GM23338 (cell line): ENCODE measurements at regions not wholly inside any gene's neighbourhood (a gene's known extent, or its start where the extent isn't known, plus 50 kb on each side); places are given as distances from the start of the nearest gene placed in this dataset.

Experiments
- ATAC-seq: fragments of 200-7000 bp; cut with Tn5 transposase; 3 replicates; pipeline ENCODE4 v1.9.1; 2020
- DNase-seq: peaks from one replicate; pipeline ENCODE4 v3.0.0-alpha.2; 2015; ENCODE audit warnings: low spot score
- H2AFZ ChIP-seq: fragments of 200-600 bp; sonication (generic); 2 replicates; pipeline ENCODE4 v1.8.0; 2016; ENCODE audit warnings: antibody characterized with exemption, mild to moderate bottlenecking, moderate library complexity
- H3F3A ChIP-seq: fragments of 200-600 bp; sonication (generic); replicated peaks from 2 replicates; pipeline ENCODE4 v1.8.0; 2017; ENCODE audit warnings: antibody characterized with exemption, mixed run types, low read depth
- H3K27ac ChIP-seq: fragments of 200-600 bp; sonication (generic); 2 replicates; pipeline ENCODE4 v1.6.1; 2016; ENCODE audit warnings: low read depth
- H3K27me3 ChIP-seq: fragments of 200-600 bp; sonication (generic); 2 replicates; pipeline ENCODE4 v1.8.0; 2016; ENCODE audit warnings: mild to moderate bottlenecking, mixed run types, moderate library complexity; ENCODE audit not compliant: insufficient read depth
- H3K36me3 ChIP-seq: fragments of 200-600 bp; sonication (generic); 2 replicates; pipeline ENCODE4 v1.8.0; 2016; ENCODE audit warnings: mild to moderate bottlenecking; ENCODE audit not compliant: insufficient read depth
- H3K4me1 ChIP-seq: fragments of 200-600 bp; sonication (generic); 2 replicates; pipeline ENCODE4 v1.8.0; 2016; ENCODE audit warnings: mild to moderate bottlenecking, moderate library complexity; ENCODE audit not compliant: insufficient read depth
- H3K4me2 ChIP-seq: fragments of 200-600 bp; sonication (generic); 2 replicates; pipeline ENCODE4 v1.7.1; 2017; ENCODE audit warnings: mixed run types
- H3K4me3 ChIP-seq: fragments of 200-600 bp; sonication (generic); 2 replicates; pipeline ENCODE4 v1.6.1; 2016; ENCODE audit warnings: mixed run types
- H3K79me2 ChIP-seq: fragments of 200-600 bp; sonication (generic); replicated peaks from 2 replicates; pipeline ENCODE4 v1.8.0; 2017; ENCODE audit warnings: mild to moderate bottlenecking; ENCODE audit not compliant: insufficient read depth
- H3K9me2 ChIP-seq: fragments of 200-600 bp; sonication (generic); 2 replicates; pipeline ENCODE4 v1.8.0; 2017; ENCODE audit not compliant: insufficient read depth
- H4K20me1 ChIP-seq: fragments of 200-600 bp; sonication (generic); replicated peaks from 2 replicates; pipeline ENCODE4 v1.8.0; 2017; ENCODE audit warnings: mild to moderate bottlenecking; ENCODE audit not compliant: insufficient read depth
- H3K27ac Mint-ChIP-seq: 2 replicates; pipeline ENCODE4 v1.8.0; 2020; ENCODE audit warnings: inconsistent platforms, mild to moderate bottlenecking, moderate library complexity, mixed read lengths
- H3K27me3 Mint-ChIP-seq: 3 replicates; pipeline ENCODE4 v1.8.0; 2022; ENCODE audit warnings: low read depth, mild to moderate bottlenecking, moderate library complexity, mixed read lengths, inconsistent platforms; ENCODE audit not compliant: insufficient read depth, poor library complexity
- H3K36me3 Mint-ChIP-seq: 3 replicates; pipeline ENCODE4 v1.8.0; 2021; ENCODE audit warnings: low read depth, mild to moderate bottlenecking, inconsistent platforms, moderate library complexity, mixed read lengths
- H3K4me1 Mint-ChIP-seq: 3 replicates; pipeline ENCODE4 v1.8.0; 2020; ENCODE audit warnings: mild to moderate bottlenecking, inconsistent platforms, mixed read lengths
- H3K4me3 Mint-ChIP-seq: 3 replicates; pipeline ENCODE4 v1.8.0; 2021; ENCODE audit warnings: moderate library complexity, mild to moderate bottlenecking, inconsistent platforms, mixed read lengths
- H3K9me3 Mint-ChIP-seq: 3 replicates; pipeline ENCODE4 v1.8.0; 2020; ENCODE audit warnings: moderate library complexity, mild to moderate bottlenecking, inconsistent platforms, mixed read lengths
- EZH2 ChIP-seq: fragments of 200-600 bp; sonication (generic); IDR thresholded peaks from one replicate; pipeline ENCODE4 v1.8.0; 2017; ENCODE audit warnings: antibody characterized with exemption, mild to moderate bottlenecking, low read depth; ENCODE audit not compliant: unreplicated experiment
- EZH2phosphoT487 ChIP-seq: fragments of 200-600 bp; sonication (generic); IDR thresholded peaks from one replicate; pipeline ENCODE4 v1.8.1; 2018; ENCODE audit warnings: antibody characterized with exemption; ENCODE audit not compliant: unreplicated experiment
- NANOG ChIP-seq: IDR thresholded peaks from 2 replicates; pipeline ENCODE4 v1.6.1; 2016; ENCODE audit warnings: antibody characterized with exemption, borderline replicate concordance
- POLR2AphosphoS5 ChIP-seq: IDR thresholded peaks from 2 replicates; pipeline ENCODE4 v1.6.1; 2016; ENCODE audit warnings: antibody characterized with exemption, low read depth
- STAT1 ChIP-seq: IDR thresholded peaks from one replicate; pipeline ENCODE4 v1.6.1; 2016; ENCODE audit warnings: antibody characterized with exemption; ENCODE audit not compliant: unreplicated experiment
- ZNF114 ChIP-seq: fragments of 250-450 bp; sonication (Bioruptor Pico); IDR thresholded peaks from 2 replicates; pipeline ENCODE4 v1.5.0; 2020; ENCODE audit warnings: mild to moderate bottlenecking, moderate library complexity
- ZNF331 ChIP-seq: fragments of 250-450 bp; sonication (Bioruptor Pico); IDR thresholded peaks from 2 replicates; pipeline ENCODE4 v1.5.0; 2020; ENCODE audit warnings: low read depth, mild to moderate bottlenecking, moderate library complexity
- TF ChIP-seq, protein P1 (sequence below): IDR thresholded peaks from 2 replicates; pipeline ENCODE4 v1.6.1; 2016; ENCODE audit warnings: antibody characterized with exemption
- TF ChIP-seq, protein P2 (sequence below): IDR thresholded peaks from one replicate; pipeline ENCODE4 v1.6.1; 2018; ENCODE audit warnings: antibody characterized with exemption; ENCODE audit not compliant: unreplicated experiment
- TF ChIP-seq, protein P3 (sequence below): fragments of 250-450 bp; sonication (Bioruptor Pico); IDR thresholded peaks from 2 replicates; pipeline ENCODE4 v1.5.0; 2020; ENCODE audit warnings: mild to moderate bottlenecking, moderate library complexity

DNA sequence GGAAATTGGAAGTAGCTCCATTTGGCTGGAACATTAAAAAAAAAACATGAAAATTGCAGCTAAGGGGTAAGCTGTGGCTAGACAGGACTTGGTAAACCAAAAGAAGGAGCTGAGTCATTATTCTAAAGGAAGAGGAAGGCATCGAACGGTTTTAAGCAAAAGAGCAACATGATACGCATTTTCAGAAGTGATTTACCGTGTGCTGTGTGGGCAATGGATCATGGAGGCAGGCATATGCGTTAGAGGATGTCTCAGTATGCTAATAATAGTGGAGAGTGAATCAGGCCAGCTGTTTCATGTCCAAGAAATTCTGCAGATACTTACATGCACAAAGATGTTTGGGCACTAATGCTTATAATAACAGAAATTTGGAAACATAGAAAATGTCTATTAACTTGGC, 409.1 kb upstream of the ATP11B start:
- H3K27ac Mint-ChIP-seq: no peak overlapping the region
- H3K36me3 Mint-ChIP-seq: no peaks in the 10 kb centered on the region; the same call in 2 of the 3 replicates
- no peak overlapping the region for H3K4me3 Mint-ChIP-seq
- no peak for ATAC-seq
- Histone ChIP-seq H3K4me1 (peaks cover 14% of the 10 kb centered on the region), H3K79me2 (no peaks in the 10 kb centered on the region), H2AFZ (no peak overlapping the region), H3K4me2 (no peak overlapping the region), H3K27ac (no peak overlapping the region), H3K36me3 (no peaks in the 10 kb centered on the region), H3K9me2 (no peaks in the 10 kb centered on the region), H3F3A (no peaks in the 10 kb centered on the region), H3K27me3 (peaks cover 32% of the 10 kb centered on the region), H3K4me3 (no peak overlapping the region), H4K20me1 (no peaks in the 10 kb centered on the region)
- DNase-seq: no peak
- H3K4me1 Mint-ChIP-seq: peaks cover 32% of the 10 kb centered on the region
- no peak for TF ChIP-seq ZNF331 (CRISPR knock-in tag)
- no peak for TF ChIP-seq NANOG
- TF ChIP-seq, protein P1, sequence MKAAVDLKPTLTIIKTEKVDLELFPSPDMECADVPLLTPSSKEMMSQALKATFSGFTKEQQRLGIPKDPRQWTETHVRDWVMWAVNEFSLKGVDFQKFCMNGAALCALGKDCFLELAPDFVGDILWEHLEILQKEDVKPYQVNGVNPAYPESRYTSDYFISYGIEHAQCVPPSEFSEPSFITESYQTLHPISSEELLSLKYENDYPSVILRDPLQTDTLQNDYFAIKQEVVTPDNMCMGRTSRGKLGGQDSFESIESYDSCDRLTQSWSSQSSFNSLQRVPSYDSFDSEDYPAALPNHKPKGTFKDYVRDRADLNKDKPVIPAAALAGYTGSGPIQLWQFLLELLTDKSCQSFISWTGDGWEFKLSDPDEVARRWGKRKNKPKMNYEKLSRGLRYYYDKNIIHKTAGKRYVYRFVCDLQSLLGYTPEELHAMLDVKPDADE: no peak
- TF ChIP-seq, protein P2, sequence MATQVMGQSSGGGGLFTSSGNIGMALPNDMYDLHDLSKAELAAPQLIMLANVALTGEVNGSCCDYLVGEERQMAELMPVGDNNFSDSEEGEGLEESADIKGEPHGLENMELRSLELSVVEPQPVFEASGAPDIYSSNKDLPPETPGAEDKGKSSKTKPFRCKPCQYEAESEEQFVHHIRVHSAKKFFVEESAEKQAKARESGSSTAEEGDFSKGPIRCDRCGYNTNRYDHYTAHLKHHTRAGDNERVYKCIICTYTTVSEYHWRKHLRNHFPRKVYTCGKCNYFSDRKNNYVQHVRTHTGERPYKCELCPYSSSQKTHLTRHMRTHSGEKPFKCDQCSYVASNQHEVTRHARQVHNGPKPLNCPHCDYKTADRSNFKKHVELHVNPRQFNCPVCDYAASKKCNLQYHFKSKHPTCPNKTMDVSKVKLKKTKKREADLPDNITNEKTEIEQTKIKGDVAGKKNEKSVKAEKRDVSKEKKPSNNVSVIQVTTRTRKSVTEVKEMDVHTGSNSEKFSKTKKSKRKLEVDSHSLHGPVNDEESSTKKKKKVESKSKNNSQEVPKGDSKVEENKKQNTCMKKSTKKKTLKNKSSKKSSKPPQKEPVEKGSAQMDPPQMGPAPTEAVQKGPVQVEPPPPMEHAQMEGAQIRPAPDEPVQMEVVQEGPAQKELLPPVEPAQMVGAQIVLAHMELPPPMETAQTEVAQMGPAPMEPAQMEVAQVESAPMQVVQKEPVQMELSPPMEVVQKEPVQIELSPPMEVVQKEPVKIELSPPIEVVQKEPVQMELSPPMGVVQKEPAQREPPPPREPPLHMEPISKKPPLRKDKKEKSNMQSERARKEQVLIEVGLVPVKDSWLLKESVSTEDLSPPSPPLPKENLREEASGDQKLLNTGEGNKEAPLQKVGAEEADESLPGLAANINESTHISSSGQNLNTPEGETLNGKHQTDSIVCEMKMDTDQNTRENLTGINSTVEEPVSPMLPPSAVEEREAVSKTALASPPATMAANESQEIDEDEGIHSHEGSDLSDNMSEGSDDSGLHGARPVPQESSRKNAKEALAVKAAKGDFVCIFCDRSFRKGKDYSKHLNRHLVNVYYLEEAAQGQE: no peak
- TF ChIP-seq EZH2phosphoT487: no peak
- TF ChIP-seq, protein P3, sequence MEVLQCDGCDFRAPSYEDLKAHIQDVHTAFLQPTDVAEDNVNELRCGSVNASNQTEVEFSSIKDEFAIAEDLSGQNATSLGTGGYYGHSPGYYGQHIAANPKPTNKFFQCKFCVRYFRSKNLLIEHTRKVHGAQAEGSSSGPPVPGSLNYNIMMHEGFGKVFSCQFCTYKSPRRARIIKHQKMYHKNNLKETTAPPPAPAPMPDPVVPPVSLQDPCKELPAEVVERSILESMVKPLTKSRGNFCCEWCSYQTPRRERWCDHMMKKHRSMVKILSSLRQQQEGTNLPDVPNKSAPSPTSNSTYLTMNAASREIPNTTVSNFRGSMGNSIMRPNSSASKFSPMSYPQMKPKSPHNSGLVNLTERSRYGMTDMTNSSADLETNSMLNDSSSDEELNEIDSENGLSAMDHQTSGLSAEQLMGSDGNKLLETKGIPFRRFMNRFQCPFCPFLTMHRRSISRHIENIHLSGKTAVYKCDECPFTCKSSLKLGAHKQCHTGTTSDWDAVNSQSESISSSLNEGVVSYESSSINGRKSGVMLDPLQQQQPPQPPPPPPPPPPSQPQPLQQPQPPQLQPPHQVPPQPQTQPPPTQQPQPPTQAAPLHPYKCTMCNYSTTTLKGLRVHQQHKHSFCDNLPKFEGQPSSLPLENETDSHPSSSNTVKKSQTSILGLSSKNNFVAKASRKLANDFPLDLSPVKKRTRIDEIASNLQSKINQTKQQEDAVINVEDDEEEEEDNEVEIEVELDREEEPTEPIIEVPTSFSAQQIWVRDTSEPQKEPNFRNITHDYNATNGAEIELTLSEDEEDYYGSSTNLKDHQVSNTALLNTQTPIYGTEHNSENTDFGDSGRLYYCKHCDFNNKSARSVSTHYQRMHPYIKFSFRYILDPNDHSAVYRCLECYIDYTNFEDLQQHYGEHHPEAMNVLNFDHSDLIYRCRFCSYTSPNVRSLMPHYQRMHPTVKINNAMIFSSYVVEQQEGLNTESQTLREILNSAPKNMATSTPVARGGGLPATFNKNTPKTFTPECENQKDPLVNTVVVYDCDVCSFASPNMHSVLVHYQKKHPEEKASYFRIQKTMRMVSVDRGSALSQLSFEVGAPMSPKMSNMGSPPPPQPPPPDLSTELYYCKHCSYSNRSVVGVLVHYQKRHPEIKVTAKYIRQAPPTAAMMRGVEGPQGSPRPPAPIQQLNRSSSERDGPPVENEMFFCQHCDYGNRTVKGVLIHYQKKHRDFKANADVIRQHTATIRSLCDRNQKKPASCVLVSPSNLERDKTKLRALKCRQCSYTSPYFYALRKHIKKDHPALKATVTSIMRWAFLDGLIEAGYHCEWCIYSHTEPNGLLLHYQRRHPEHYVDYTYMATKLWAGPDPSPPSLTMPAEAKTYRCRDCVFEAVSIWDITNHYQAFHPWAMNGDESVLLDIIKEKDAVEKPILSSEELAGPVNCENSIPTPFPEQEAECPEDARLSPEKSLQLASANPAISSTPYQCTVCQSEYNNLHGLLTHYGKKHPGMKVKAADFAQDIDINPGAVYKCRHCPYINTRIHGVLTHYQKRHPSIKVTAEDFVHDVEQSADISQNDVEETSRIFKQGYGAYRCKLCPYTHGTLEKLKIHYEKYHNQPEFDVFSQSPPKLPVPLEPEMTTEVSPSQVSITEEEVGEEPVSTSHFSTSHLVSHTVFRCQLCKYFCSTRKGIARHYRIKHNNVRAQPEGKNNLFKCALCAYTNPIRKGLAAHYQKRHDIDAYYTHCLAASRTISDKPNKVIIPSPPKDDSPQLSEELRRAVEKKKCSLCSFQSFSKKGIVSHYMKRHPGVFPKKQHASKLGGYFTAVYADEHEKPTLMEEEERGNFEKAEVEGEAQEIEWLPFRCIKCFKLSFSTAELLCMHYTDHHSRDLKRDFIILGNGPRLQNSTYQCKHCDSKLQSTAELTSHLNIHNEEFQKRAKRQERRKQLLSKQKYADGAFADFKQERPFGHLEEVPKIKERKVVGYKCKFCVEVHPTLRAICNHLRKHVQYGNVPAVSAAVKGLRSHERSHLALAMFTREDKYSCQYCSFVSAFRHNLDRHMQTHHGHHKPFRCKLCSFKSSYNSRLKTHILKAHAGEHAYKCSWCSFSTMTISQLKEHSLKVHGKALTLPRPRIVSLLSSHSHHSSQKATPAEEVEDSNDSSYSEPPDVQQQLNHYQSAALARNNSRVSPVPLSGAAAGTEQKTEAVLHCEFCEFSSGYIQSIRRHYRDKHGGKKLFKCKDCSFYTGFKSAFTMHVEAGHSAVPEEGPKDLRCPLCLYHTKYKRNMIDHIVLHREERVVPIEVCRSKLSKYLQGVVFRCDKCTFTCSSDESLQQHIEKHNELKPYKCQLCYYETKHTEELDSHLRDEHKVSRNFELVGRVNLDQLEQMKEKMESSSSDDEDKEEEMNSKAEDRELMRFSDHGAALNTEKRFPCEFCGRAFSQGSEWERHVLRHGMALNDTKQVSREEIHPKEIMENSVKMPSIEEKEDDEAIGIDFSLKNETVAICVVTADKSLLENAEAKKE (CRISPR knock-in tag): no peak
- no peak for TF ChIP-seq EZH2
- TF ChIP-seq ZNF114: no peak
- no peak for TF ChIP-seq STAT1
- TF ChIP-seq POLR2AphosphoS5: no peak
- H3K9me3 Mint-ChIP-seq: peaks cover 4% of the 10 kb centered on the region; the same call in 2 of the 3 replicates
- peaks cover 9% of the 10 kb centered on the region for H3K27me3 Mint-ChIP-seq
